Immature natural killer cell (primary cell): ENCODE measurements at regions not wholly inside any gene's neighbourhood (a gene's known extent, or its start where the extent isn't known, plus 50 kb on each side); places are given as distances from the start of the nearest gene placed in this dataset.

ENCODE experiments used
- DNase-seq, 3 donors: peaks; one replicate each; pipeline ENCODE4 v3.0.0; 2022; ENCODE audit warnings: mixed read lengths in 1 of 3
- H3K27ac Mint-ChIP-seq, 6 donors: one replicate each; pipeline ENCODE4 v1.8.0; 2020; ENCODE audit warnings: mixed read lengths in 6 of 6, mild to moderate bottlenecking in 5 of 6, inconsistent platforms in 4 of 6, moderate library complexity in 3 of 6
- H3K27me3 Mint-ChIP-seq, 3 donors: one replicate each; pipeline ENCODE4 v1.8.0; 2020 to 2021; ENCODE audit warnings: low read depth in 3 of 3, mild to moderate bottlenecking in 3 of 3, mixed read lengths in 3 of 3, moderate library complexity in 3 of 3, inconsistent platforms in 1 of 3
- H3K36me3 Mint-ChIP-seq, 3 donors: one replicate each; pipeline ENCODE4 v1.8.0; 2020; ENCODE audit warnings: mixed read lengths in 3 of 3, inconsistent platforms in 2 of 3, mild to moderate bottlenecking in 2 of 3
- H3K4me1 Mint-ChIP-seq, 2 donors: one replicate each; pipeline ENCODE4 v1.8.0; 2020; ENCODE audit warnings: inconsistent platforms in 2 of 2, mild to moderate bottlenecking in 2 of 2, mixed read lengths in 2 of 2, moderate library complexity in 1 of 2
- H3K4me3 Mint-ChIP-seq, 5 donors: one replicate each; pipeline ENCODE4 v1.8.0; 2020; ENCODE audit warnings: mild to moderate bottlenecking in 5 of 5, mixed read lengths in 5 of 5, inconsistent platforms in 3 of 5, moderate library complexity in 3 of 5
- H3K9me3 Mint-ChIP-seq, 6 donors: one replicate each; pipeline ENCODE4 v1.8.0; 2020; ENCODE audit warnings: mild to moderate bottlenecking in 6 of 6, mixed read lengths in 6 of 6, inconsistent platforms in 4 of 6, moderate library complexity in 3 of 6

GRCh38 chr2:19426941-19427340 lies 68.5 kb upstream of the OSR1 start:
- Mint-ChIP-seq H3K27ac (no peak overlapping the region), H3K27me3 (peaks cover 0 to 3% (median 2%) of the 10 kb centered on the region in 3 donors), H3K9me3 (peaks cover 0 to 2% (median 0%) of the 10 kb centered on the region in 6 donors), H3K36me3 (no peaks in the 10 kb centered on the region), H3K4me1 (no peaks in the 10 kb centered on the region), H3K4me3 (no peak overlapping the region)
- no peak for DNase-seq

- Mint-ChIP-seq H3K4me1 (no peaks in the 10 kb centered on the region), H3K9me3 (peaks cover 0 to 2% (median 0%) of the 10 kb centered on the region in 6 donors), H3K4me3 (no peak overlapping the region), H3K27ac (no peak overlapping the region), H3K27me3 (peaks cover 0 to 3% (median 2%) of the 10 kb centered on the region in 3 donors), H3K36me3 (no peaks in the 10 kb centered on the region)
- DNase-seq = no peak
These were observed 67.7 kb upstream of the OSR1 start for GRCh38 chr2:19426144-19426543.

DNA sequence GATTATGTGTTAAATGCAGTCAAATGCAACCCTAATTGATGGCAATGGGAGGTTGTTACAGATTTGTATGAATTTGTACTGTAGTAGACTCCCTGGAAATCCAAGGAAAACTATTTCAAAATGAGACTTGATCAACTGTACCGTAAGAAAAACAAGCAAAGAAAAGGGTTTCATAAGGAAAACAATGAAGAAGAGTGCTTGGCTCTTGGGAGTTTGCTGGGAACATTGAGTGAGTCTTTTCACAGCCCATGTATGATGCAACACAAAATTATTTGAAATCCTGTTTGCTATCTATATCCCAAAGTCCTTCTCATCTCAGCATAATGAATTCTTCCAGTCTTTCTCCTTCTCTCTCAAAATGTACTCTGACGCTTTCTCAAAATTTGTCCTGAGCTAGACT lies 67.0 kb upstream of the OSR1 start:
- Mint-ChIP-seq H3K27me3 (peaks cover 0 to 3% (median 2%) of the 10 kb centered on the region in 3 donors), H3K36me3 (no peaks in the 10 kb centered on the region)
- no peak for DNase-seq

DNA sequence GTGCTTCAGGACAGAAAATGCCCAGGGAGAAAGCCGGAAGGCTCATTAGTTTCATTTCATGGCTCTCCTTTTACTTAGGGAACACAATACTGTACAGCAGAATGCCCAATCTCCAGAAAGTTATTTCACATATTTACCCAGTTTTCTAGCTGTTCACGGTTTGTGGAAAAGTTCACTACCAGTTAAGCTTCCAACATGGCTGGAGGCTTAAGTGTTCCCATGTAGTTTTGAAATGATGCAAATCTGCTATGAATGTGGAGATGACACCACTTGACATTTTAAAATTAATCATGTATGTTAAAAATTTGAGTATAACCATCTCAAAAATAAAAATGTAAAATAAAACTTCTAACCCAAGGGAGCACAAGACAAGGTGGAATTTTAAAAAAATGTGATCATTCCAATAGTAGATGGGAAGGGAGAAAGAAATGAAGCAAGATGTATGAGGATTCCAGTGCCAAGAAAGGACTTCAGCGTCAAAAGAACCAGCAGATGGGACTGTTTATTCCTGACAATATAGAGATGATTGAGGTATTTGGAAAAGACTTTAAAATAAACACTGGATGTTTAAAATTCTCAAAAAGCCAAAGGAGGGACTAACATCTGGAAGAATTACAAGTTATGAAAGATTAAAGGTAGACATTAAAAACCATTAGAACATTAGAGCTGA lies 60.9 kb upstream of the OSR1 start:
- H3K27ac Mint-ChIP-seq = no peak overlapping the region
- no peak for DNase-seq
- peaks cover 0 to 6% (median 1%) of the 10 kb centered on the region in 6 donors for H3K9me3 Mint-ChIP-seq
- no peak overlapping the region for H3K4me3 Mint-ChIP-seq
- no peaks in the 10 kb centered on the region for H3K4me1 Mint-ChIP-seq
- H3K27me3 Mint-ChIP-seq = peaks cover 0 to 5% (median 3%) of the 10 kb centered on the region in 3 donors
- no peaks in the 10 kb centered on the region for H3K36me3 Mint-ChIP-seq

More for the DNA sequence above, 67.0 kb upstream of the OSR1 start:
- H3K27ac Mint-ChIP-seq = no peak overlapping the region
- H3K4me1 Mint-ChIP-seq = no peaks in the 10 kb centered on the region
- H3K9me3 Mint-ChIP-seq = peaks cover 0 to 2% (median 0%) of the 10 kb centered on the region in 6 donors
- no peak overlapping the region for H3K4me3 Mint-ChIP-seq

DNA sequence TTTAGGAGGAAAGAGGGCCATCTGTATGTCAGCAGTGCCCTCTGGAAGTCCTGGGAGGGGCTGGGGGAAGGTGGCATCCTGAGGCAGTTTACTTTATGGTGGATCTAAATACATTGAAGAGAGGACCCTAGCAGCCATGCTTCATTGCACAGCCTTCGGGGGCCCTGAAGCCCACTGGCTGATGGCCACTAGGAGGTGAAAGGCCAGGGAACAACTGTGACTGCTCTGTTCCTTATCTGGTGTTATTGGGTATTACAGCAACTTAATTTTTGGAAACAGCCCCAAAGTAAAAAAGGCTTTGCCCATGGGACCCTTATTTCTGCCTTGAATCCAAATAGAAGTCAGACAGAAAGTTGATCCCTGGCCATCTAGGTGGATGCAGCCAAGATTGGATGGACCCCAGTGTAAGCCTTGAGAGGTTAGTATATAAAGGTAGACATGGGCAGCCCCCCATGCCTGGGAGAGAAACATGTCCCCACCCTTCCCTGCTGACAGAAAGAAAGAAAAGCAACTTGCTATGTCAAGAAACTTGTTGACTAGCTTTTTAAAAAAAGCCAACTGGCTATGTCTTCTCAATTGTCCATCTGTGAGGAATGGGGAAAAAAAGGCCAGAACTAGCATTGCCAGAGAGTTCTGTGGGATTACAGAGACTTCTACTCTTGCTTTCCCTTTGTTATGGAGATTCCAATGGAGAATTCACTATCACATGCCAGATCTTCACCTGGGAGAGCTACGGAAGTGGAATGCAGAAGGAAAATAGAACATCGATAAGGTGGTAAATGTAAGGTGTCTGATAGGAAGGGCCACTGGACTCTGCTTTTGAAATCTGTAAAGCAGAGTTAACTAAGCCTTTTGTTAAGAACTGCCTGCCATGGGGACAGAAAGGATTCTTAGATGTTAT lies 58.6 kb upstream of the OSR1 start:
- peaks cover 0 to 3% (median 0%) of the 10 kb centered on the region in 3 donors for H3K27me3 Mint-ChIP-seq
- no peak overlapping the region for H3K4me3 Mint-ChIP-seq
- DNase-seq = no peak
- no peaks in the 10 kb centered on the region for H3K36me3 Mint-ChIP-seq
- peaks cover 0 to 9% (median 4%) of the 10 kb centered on the region in 6 donors for H3K9me3 Mint-ChIP-seq
- H3K4me1 Mint-ChIP-seq = no peaks in the 10 kb centered on the region
- H3K27ac Mint-ChIP-seq = no peak overlapping the region

GRCh38 chr2:19416083-19416482 lies 57.7 kb upstream of the OSR1 start:
- Mint-ChIP-seq H3K27me3 (peaks cover 0 to 3% (median 0%) of the 10 kb centered on the region in 3 donors), H3K4me1 (no peaks in the 10 kb centered on the region), H3K9me3 (peaks cover 0 to 9% (median 6%) of the 10 kb centered on the region in 6 donors), H3K27ac (no peak overlapping the region), H3K4me3 (no peak overlapping the region), H3K36me3 (no peaks in the 10 kb centered on the region)
- DNase-seq = no peak

GRCh38 chr2:19409046-19409445 lies 50.6 kb upstream of the OSR1 start:
- peaks cover 0 to 13% (median 7%) of the 10 kb centered on the region in 6 donors for H3K9me3 Mint-ChIP-seq
- no peak overlapping the region for H3K27ac Mint-ChIP-seq
- H3K4me3 Mint-ChIP-seq = no peak overlapping the region
- peaks cover 1 to 2% (median 2%) of the 10 kb centered on the region in 3 donors for H3K27me3 Mint-ChIP-seq
- DNase-seq = no peak
- no peaks in the 10 kb centered on the region for H3K4me1 Mint-ChIP-seq
- no peaks in the 10 kb centered on the region for H3K36me3 Mint-ChIP-seq

DNA sequence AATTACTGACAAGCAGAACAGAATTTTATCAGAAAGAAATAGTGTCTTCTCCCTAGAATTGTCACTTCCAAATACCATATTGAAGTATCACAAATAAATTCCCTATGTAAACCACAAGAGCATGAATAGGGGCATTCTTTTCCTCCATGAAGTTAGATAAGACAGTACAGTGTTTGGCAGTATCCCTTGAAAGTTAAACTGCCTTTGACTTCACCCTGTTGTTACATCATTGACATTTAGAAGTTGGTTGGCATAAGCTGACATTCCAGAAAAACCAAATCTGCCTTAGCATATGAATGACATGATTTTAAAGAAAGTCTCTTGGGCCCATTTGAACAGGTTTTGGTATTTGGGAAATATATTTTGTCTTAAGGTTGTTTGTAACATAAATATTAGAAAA lies 50.2 kb upstream of the OSR1 start:
- Mint-ChIP-seq H3K27ac (no peak overlapping the region), H3K36me3 (no peaks in the 10 kb centered on the region), H3K9me3 (peaks cover 0 to 13% (median 7%) of the 10 kb centered on the region in 6 donors), H3K27me3 (peaks cover 1 to 4% (median 2%) of the 10 kb centered on the region in 3 donors), H3K4me3 (no peak overlapping the region), H3K4me1 (no peaks in the 10 kb centered on the region)
- DNase-seq = no peak
